ENCODE measurements at regions not wholly inside any gene's neighbourhood (a gene's known extent, or its start where the extent isn't known, plus 50 kb on each side); places are given as distances from the start of the nearest gene placed in this dataset.

GRCh38 chr10:105494944-105495343 is 853.9 kb downstream of the SORCS3 start:
- TF ChIP-seq, protein P1, sequence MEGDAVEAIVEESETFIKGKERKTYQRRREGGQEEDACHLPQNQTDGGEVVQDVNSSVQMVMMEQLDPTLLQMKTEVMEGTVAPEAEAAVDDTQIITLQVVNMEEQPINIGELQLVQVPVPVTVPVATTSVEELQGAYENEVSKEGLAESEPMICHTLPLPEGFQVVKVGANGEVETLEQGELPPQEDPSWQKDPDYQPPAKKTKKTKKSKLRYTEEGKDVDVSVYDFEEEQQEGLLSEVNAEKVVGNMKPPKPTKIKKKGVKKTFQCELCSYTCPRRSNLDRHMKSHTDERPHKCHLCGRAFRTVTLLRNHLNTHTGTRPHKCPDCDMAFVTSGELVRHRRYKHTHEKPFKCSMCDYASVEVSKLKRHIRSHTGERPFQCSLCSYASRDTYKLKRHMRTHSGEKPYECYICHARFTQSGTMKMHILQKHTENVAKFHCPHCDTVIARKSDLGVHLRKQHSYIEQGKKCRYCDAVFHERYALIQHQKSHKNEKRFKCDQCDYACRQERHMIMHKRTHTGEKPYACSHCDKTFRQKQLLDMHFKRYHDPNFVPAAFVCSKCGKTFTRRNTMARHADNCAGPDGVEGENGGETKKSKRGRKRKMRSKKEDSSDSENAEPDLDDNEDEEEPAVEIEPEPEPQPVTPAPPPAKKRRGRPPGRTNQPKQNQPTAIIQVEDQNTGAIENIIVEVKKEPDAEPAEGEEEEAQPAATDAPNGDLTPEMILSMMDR (IDR thresholded peaks at IDR 0.05; ENCODE audit: extremely low read depth in 1 of 2, insufficient read depth in 1 of 2, low read depth in 1 of 2, low read length in 2 of 2): no peak
- TF ChIP-seq POLR2AphosphoS5 (IDR thresholded peaks at IDR 0.05; ENCODE audit: insufficient read depth, low read depth, low read length): no peak
- no peak for TF ChIP-seq POLR2A (IDR thresholded peaks at IDR 0.05; ENCODE audit: low read depth, low read length)
- TF ChIP-seq EZH2 (IDR thresholded peaks at IDR 0.05; ENCODE audit: borderline replicate concordance, low read depth, low read length, severe bottlenecking): no peak
- TF ChIP-seq, protein P2, sequence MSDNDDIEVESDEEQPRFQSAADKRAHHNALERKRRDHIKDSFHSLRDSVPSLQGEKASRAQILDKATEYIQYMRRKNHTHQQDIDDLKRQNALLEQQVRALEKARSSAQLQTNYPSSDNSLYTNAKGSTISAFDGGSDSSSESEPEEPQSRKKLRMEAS (IDR thresholded peaks at IDR 0.05; ENCODE audit: insufficient read depth, insufficient read length): no peak

Data from endothelial cell of umbilical vein (primary cell).